ENCODE measurements at regions not wholly inside any gene's neighbourhood (a gene's known extent, or its start where the extent isn't known, plus 50 kb on each side); places are given as distances from the start of the nearest gene placed in this dataset.

DNA sequence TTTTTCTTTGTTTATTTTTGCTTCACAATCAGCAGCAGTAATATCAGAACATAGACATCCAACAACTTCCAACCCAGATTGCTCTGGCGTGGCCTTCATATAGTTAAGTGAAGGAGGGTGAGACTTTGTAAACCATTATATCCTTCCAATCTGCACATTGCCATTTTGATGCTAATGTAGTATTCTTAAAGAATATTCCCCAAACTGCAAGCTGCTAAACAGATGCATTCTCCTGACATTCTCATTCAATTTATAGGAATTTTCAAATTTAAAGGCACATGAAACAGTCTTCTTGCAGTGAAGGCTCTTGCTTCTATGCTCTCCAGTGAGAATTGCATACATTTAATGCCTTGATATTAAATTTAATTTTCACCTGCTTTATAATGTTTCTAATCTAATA is 181.2 kb upstream of the EDIL3 start:
- DNase-seq, result no peak
- WGBS, 3 donors, result 41 to 58% (median 53%) methylated on average over 1 of the region's 1 CpG
- Histone ChIP-seq H3K4me3 (ENCODE audit: low read depth in 1 of 3, low read length in 3 of 3) (no peak overlapping the region), H3K4me1 (ENCODE audit: control insufficient read depth in 3 of 3, insufficient read depth in 2 of 3, low read depth in 1 of 3, low read length in 2 of 3) (no peaks in the 10 kb centered on the region), H3K27ac (ENCODE audit: low read depth in 1 of 3, low read length in 2 of 3) (no peak overlapping the region), H3K27me3 (ENCODE audit: control insufficient read depth in 3 of 3, insufficient read depth in 3 of 3, low read length in 3 of 3) (no peaks in the 10 kb centered on the region), H3K36me3 (ENCODE audit: control insufficient read depth in 3 of 3, insufficient read depth in 2 of 3, low read depth in 1 of 3, low read length in 3 of 3) (no peaks in the 10 kb centered on the region), H3K9me3 (ENCODE audit: control insufficient read depth in 2 of 2, insufficient read depth in 1 of 2, low read depth in 1 of 2, low read length in 1 of 2) (no peaks in the 10 kb centered on the region)
- no peak for FAIRE-seq

DNA sequence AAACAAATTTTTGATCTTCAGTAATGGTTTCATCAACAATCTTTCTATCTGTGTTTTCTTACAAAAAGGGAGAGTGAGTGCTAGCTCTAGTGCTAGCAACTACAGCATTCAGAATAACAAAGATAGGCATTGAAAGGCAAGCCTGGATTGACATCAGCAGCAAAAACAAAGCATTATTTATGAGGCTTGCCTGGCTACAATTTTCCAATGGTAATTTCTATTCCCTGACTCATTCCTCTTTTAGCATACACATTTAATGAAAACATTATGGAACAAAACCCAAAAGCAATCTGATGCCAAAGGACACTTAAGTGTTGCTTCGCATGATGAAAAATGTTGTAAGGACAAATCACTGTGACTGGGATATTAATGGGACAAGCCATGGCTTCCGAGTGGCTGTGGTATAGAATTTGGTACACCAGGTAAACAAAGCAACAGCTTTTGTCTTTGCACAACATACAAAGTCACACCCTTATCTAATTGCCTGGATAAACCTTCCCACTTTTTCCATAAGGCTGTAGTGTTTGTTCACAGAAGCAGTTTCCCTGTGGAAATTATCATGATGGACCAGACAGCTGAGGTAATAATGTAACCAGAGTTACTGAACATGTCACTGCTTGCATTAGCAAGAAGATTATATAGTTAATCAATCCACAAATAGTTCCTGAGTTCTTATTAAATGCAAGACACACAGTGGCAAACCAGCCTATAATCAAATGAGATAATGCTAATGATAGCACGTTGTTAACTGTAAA is 179.8 kb upstream of the EDIL3 start:
- Histone ChIP-seq H3K27ac (ENCODE audit: low read depth in 1 of 3, low read length in 2 of 3) (no peak overlapping the region), H3K27me3 (ENCODE audit: control insufficient read depth in 3 of 3, insufficient read depth in 3 of 3, low read length in 3 of 3) (no peaks in the 10 kb centered on the region), H3K4me3 (ENCODE audit: low read depth in 1 of 3, low read length in 3 of 3) (no peak overlapping the region), H3K4me1 (ENCODE audit: control insufficient read depth in 3 of 3, insufficient read depth in 2 of 3, low read depth in 1 of 3, low read length in 2 of 3) (no peaks in the 10 kb centered on the region), H3K36me3 (ENCODE audit: control insufficient read depth in 3 of 3, insufficient read depth in 2 of 3, low read depth in 1 of 3, low read length in 3 of 3) (no peaks in the 10 kb centered on the region), H3K9me3 (ENCODE audit: control insufficient read depth in 2 of 2, insufficient read depth in 1 of 2, low read depth in 1 of 2, low read length in 1 of 2) (no peaks in the 10 kb centered on the region)
- FAIRE-seq (no peak), DNase-seq (no peak)
- WGBS, 3 donors, result 42 to 59% (median 46%) methylated on average over 3 of the region's 3 CpGs

DNA sequence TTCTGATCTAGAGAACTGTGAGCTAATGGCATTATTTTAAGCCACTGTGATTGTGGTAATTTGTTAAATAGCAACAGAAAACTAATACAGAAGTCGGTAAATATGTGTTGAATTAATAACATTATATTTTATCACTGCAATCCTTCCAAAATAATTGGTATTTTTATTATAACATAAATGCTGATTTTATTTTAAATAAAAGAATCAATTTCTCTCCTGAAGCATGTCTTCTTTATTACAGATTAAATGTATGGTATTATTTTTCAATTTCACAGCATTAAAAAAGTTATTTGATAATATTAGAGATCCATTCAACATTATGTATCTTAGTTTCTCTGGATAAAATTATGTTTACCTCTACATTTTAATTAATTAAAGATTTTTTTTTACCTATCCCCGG is 165.5 kb upstream of the EDIL3 start:
- no peaks in the 10 kb centered on the region for H3K4me1 ChIP-seq (ENCODE audit: control insufficient read depth in 3 of 3, insufficient read depth in 2 of 3, low read depth in 1 of 3, low read length in 2 of 3)
- DNase-seq, result no peak
- WGBS, 3 donors, result 83 to 96% (median 89%) methylated on average over 2 of the region's 2 CpGs

DNA sequence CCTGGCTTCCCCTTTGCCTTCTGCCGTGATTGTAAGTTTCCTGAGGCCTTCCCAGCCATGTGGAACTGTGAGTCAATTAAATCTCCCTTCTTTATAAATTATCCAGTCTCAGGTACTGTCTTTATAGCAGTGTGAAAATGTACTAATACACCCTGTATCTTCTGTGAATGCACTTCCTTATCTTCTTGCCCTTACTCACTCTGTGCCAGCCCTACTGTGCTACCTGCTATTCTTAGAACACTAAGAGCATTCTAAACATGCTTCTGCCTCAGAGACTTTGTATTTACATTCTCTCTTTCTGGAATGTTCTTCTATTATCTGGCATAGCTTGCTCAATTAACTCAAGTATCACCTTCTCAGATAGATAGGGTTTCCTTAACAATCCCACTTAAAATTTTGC is 164.4 kb upstream of the EDIL3 start:
- Histone ChIP-seq H3K27me3 (ENCODE audit: control insufficient read depth in 3 of 3, insufficient read depth in 3 of 3, low read length in 3 of 3) (no peaks in the 10 kb centered on the region), H3K4me1 (ENCODE audit: control insufficient read depth in 3 of 3, insufficient read depth in 2 of 3, low read depth in 1 of 3, low read length in 2 of 3) (no peaks in the 10 kb centered on the region), H3K36me3 (ENCODE audit: control insufficient read depth in 3 of 3, insufficient read depth in 2 of 3, low read depth in 1 of 3, low read length in 3 of 3) (no peaks in the 10 kb centered on the region), H3K27ac (ENCODE audit: low read depth in 1 of 3, low read length in 2 of 3) (no peak overlapping the region), H3K9me3 (ENCODE audit: control insufficient read depth in 2 of 2, insufficient read depth in 1 of 2, low read depth in 1 of 2, low read length in 1 of 2) (no peaks in the 10 kb centered on the region), H3K4me3 (ENCODE audit: low read depth in 1 of 3, low read length in 3 of 3) (no peak overlapping the region)
- WGBS, 3 donors, result 44 to 71% (median 64%) methylated on average over 1 of the region's 1 CpG
- DNase-seq (no peak), FAIRE-seq (no peak)

More for the DNA sequence above, 165.5 kb upstream of the EDIL3 start:
- Histone ChIP-seq H3K36me3 (ENCODE audit: control insufficient read depth in 3 of 3, insufficient read depth in 2 of 3, low read depth in 1 of 3, low read length in 3 of 3) (no peaks in the 10 kb centered on the region), H3K4me3 (ENCODE audit: low read depth in 1 of 3, low read length in 3 of 3) (no peak overlapping the region), H3K9me3 (ENCODE audit: control insufficient read depth in 2 of 2, insufficient read depth in 1 of 2, low read depth in 1 of 2, low read length in 1 of 2) (no peaks in the 10 kb centered on the region), H3K27me3 (ENCODE audit: control insufficient read depth in 3 of 3, insufficient read depth in 3 of 3, low read length in 3 of 3) (no peaks in the 10 kb centered on the region), H3K27ac (ENCODE audit: low read depth in 1 of 3, low read length in 2 of 3) (no peak overlapping the region)
- no peak for FAIRE-seq

DNA sequence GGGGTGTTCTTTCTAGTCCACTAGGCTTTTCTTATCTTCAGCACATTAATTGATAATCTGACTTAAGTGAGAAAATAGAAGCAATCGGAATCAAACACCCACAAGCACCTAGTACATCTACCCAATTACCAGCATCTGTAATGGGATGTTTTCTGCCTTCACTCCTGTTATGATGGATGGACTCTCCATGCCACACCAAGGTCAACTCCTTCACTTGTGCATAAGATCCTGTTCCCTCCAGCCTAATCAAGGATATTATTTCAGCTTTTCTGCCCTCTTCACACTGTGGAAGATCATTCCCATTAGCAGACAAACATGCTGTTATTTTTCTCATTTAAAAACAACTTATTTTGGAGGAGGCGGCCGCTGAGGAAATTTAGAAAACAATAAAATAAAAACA is 162.0 kb upstream of the EDIL3 start:
- WGBS, 3 donors, result 84 to 94% (median 84%) methylated on average over 3 of the region's 3 CpGs
- DNase-seq (no peak), FAIRE-seq (no peak)
- no peak overlapping the region for H3K4me3 ChIP-seq (ENCODE audit: low read depth in 1 of 3, low read length in 3 of 3)
- no peaks in the 10 kb centered on the region for H3K27me3 ChIP-seq (ENCODE audit: control insufficient read depth in 3 of 3, insufficient read depth in 3 of 3, low read length in 3 of 3)
- H3K4me1 ChIP-seq (ENCODE audit: control insufficient read depth in 3 of 3, insufficient read depth in 2 of 3, low read depth in 1 of 3, low read length in 2 of 3), result no peaks in the 10 kb centered on the region
- no peaks in the 10 kb centered on the region for H3K36me3 ChIP-seq (ENCODE audit: control insufficient read depth in 3 of 3, insufficient read depth in 2 of 3, low read depth in 1 of 3, low read length in 3 of 3)
- no peak overlapping the region for H3K27ac ChIP-seq (ENCODE audit: low read depth in 1 of 3, low read length in 2 of 3)
- H3K9me3 ChIP-seq (ENCODE audit: control insufficient read depth in 2 of 2, insufficient read depth in 1 of 2, low read depth in 1 of 2, low read length in 1 of 2), result no peaks in the 10 kb centered on the region

DNA sequence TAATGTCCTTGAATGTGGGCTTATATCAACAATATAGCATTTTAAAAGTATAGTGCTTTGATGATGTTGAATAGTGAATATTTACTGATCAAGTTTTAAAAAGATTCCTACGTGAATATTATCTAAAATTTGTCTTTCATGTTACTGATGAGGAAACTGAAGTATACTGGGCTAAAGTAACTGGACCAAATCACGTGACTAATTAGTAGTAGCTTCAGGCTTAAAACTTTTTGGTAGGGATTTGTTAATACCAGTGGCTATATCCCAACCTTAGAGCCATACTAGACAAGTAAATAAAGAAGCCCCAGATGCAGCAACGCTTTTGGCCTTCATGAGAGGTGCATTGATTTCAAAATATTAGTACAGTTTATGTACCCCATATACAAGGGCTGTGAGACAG is 152.1 kb upstream of the EDIL3 start:
- 53 to 79% (median 58%) methylated on average over 3 of the region's 3 CpGs for WGBS, 3 donors
- H3K36me3 ChIP-seq (ENCODE audit: control insufficient read depth in 3 of 3, insufficient read depth in 2 of 3, low read depth in 1 of 3, low read length in 3 of 3), result no peaks in the 10 kb centered on the region
- no peaks in the 10 kb centered on the region for H3K27me3 ChIP-seq (ENCODE audit: control insufficient read depth in 3 of 3, insufficient read depth in 3 of 3, low read length in 3 of 3)
- FAIRE-seq (no peak), DNase-seq (no peak)
- H3K4me1 ChIP-seq (ENCODE audit: control insufficient read depth in 3 of 3, insufficient read depth in 2 of 3, low read depth in 1 of 3, low read length in 2 of 3), result no peaks in the 10 kb centered on the region
- H3K27ac ChIP-seq (ENCODE audit: low read depth in 1 of 3, low read length in 2 of 3), result no peak overlapping the region
- no peaks in the 10 kb centered on the region for H3K9me3 ChIP-seq (ENCODE audit: control insufficient read depth in 2 of 2, insufficient read depth in 1 of 2, low read depth in 1 of 2, low read length in 1 of 2)
- H3K4me3 ChIP-seq (ENCODE audit: low read depth in 1 of 3, low read length in 3 of 3), result no peak overlapping the region

DNA sequence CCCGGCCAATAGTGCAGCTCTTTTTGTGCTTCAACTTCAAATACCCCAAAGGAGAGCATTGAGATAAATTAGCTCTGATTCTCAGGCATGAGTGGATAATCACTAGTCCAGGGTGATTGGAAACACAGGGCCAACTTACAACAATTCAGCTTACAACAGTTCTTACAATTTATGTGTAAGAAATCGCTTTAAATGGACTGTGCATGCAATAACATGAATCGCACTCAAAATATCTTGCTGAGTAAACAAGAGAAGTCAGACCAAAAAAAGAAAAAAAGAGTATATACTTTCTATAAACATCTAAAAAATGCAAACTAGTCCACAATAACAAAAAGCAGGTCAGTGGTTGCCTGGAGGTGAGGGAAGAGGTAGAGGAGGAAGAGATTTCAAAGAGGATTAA is 150.6 kb upstream of the EDIL3 start:
- H3K27me3 ChIP-seq (ENCODE audit: control insufficient read depth in 3 of 3, insufficient read depth in 3 of 3, low read length in 3 of 3), result no peaks in the 10 kb centered on the region
- H3K27ac ChIP-seq (ENCODE audit: low read depth in 1 of 3, low read length in 2 of 3), result no peak overlapping the region
- 83 to 88% (median 87%) methylated on average over 3 of the region's 3 CpGs for WGBS, 3 donors
- FAIRE-seq (no peak), DNase-seq (no peak)
- H3K4me3 ChIP-seq (ENCODE audit: low read depth in 1 of 3, low read length in 3 of 3), result no peak overlapping the region
- no peaks in the 10 kb centered on the region for H3K4me1 ChIP-seq (ENCODE audit: control insufficient read depth in 3 of 3, insufficient read depth in 2 of 3, low read depth in 1 of 3, low read length in 2 of 3)
- no peaks in the 10 kb centered on the region for H3K9me3 ChIP-seq (ENCODE audit: control insufficient read depth in 2 of 2, insufficient read depth in 1 of 2, low read depth in 1 of 2, low read length in 1 of 2)
- H3K36me3 ChIP-seq (ENCODE audit: control insufficient read depth in 3 of 3, insufficient read depth in 2 of 3, low read depth in 1 of 3, low read length in 3 of 3), result no peaks in the 10 kb centered on the region

DNA sequence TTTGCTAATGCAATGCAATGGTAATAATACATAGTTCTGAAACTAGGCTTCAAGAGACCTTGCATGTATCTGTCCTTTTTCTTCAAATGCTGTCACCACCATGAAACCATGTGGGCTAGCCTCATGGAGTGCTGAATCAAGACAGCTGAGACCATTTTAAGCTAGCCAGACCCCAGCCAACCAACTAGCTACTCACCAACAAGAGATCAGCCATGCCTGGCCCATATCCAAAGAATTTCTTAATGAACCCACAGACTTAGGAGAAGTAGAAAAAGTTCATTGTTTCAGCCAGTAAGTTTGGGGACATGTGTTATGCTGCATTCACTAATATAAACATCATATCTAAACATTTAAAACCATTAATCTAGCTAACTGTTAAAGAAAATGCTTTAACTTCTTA is 139.8 kb upstream of the EDIL3 start:
- no peak for FAIRE-seq
- no peak overlapping the region for H3K27ac ChIP-seq (ENCODE audit: low read depth in 1 of 3, low read length in 2 of 3)

DNA sequence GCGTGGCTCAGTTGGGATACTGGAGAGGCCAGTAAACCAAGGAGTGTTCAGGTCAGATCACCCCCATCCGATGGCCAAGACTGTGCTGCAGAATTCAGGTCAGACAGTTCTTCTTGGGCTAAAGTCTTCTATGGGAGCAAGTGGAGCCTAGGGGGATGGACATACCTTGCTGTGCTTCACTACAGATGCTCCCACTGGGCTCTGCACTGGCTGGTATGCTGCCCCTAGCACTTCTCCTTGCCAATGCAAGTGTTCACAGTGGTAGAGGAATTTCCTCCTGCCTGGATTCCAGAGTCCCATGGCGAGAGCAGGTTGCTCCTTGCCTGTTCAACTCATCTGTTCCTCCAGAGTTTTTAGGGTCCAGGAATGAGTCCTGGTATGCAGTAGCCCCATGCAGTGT is 134.2 kb upstream of the EDIL3 start:
- no peaks in the 10 kb centered on the region for H3K4me1 ChIP-seq (ENCODE audit: control insufficient read depth in 3 of 3, insufficient read depth in 2 of 3, low read depth in 1 of 3, low read length in 2 of 3)
- H3K27ac ChIP-seq (ENCODE audit: low read depth in 1 of 3, low read length in 2 of 3), result no peak overlapping the region
- DNase-seq (no peak), FAIRE-seq (no peak)
- H3K4me3 ChIP-seq (ENCODE audit: low read depth in 1 of 3, low read length in 3 of 3), result no peak overlapping the region
- WGBS, 3 donors, result 66 to 83% (median 69%) methylated on average over 3 of the region's 3 CpGs
- peaks cover 0 to 3% of the 10 kb centered on the region in 2 donors for H3K9me3 ChIP-seq (ENCODE audit: control insufficient read depth in 2 of 2, insufficient read depth in 1 of 2, low read depth in 1 of 2, low read length in 1 of 2)
- H3K36me3 ChIP-seq (ENCODE audit: control insufficient read depth in 3 of 3, insufficient read depth in 2 of 3, low read depth in 1 of 3, low read length in 3 of 3), result no peaks in the 10 kb centered on the region
- H3K27me3 ChIP-seq (ENCODE audit: control insufficient read depth in 3 of 3, insufficient read depth in 3 of 3, low read length in 3 of 3), result no peaks in the 10 kb centered on the region

More for the DNA sequence above, 139.8 kb upstream of the EDIL3 start:
- Histone ChIP-seq H3K36me3 (ENCODE audit: control insufficient read depth in 3 of 3, insufficient read depth in 2 of 3, low read depth in 1 of 3, low read length in 3 of 3) (no peaks in the 10 kb centered on the region), H3K27me3 (ENCODE audit: control insufficient read depth in 3 of 3, insufficient read depth in 3 of 3, low read length in 3 of 3) (no peaks in the 10 kb centered on the region), H3K4me1 (ENCODE audit: control insufficient read depth in 3 of 3, insufficient read depth in 2 of 3, low read depth in 1 of 3, low read length in 2 of 3) (no peaks in the 10 kb centered on the region), H3K9me3 (ENCODE audit: control insufficient read depth in 2 of 2, insufficient read depth in 1 of 2, low read depth in 1 of 2, low read length in 1 of 2) (no peaks in the 10 kb centered on the region), H3K4me3 (ENCODE audit: low read depth in 1 of 3, low read length in 3 of 3) (no peak overlapping the region)
- no peak for DNase-seq
